ENCODE measurements at regions not wholly inside any gene's neighbourhood (a gene's known extent, or its start where the extent isn't known, plus 50 kb on each side); places are given as distances from the start of the nearest gene placed in this dataset.

- DNase-seq = no peak
Observed at GRCh38 chr18:51739044-51739666, 541.7 kb upstream of the MEX3C start.

GRCh38 chr18:51751901-51752300 lies 554.4 kb upstream of the MEX3C start:
- DNase-seq = no peak

- no peak for DNase-seq
Observed at GRCh38 chr18:51753365-51754057, 556.0 kb upstream of the MEX3C start.

GRCh38 chr18:51754566-51754965 lies 557.1 kb upstream of the MEX3C start:
- no peak for DNase-seq

GRCh38 chr18:51757255-51757924 lies 559.9 kb upstream of the MEX3C start:
- DNase-seq = no peak

GRCh38 chr18:51762373-51762772 lies 564.9 kb upstream of the MEX3C start:
- no peak for DNase-seq

- no peak for DNase-seq
Observed at GRCh38 chr18:51765606-51766360, 568.3 kb upstream of the MEX3C start.

- no peak for DNase-seq
Observed at GRCh38 chr18:51767293-51767692, 569.8 kb upstream of the MEX3C start.

GRCh38 chr18:51778115-51778514 lies 561.9 kb upstream of the DCC start:
- no peak for DNase-seq

GRCh38 chr18:51789871-51790270 lies 550.1 kb upstream of the DCC start:
- no peak for DNase-seq

- no peak for DNase-seq
Observed at GRCh38 chr18:51801514-51801913, 538.5 kb upstream of the DCC start.

- DNase-seq = no peak
Observed at GRCh38 chr18:51802569-51803428, 537.2 kb upstream of the DCC start.

- no peak for DNase-seq
Observed at GRCh38 chr18:51807336-51807735, 532.7 kb upstream of the DCC start.

- DNase-seq = no peak
Observed at GRCh38 chr18:51811883-51812282, 528.1 kb upstream of the DCC start.

- no peak for DNase-seq
Observed at GRCh38 chr18:51813740-51814139, 526.3 kb upstream of the DCC start.

- DNase-seq = no peak
Observed at GRCh38 chr18:51821610-51822009, 518.4 kb upstream of the DCC start.

- DNase-seq = no peak
Observed at GRCh38 chr18:51824746-51825145, 515.3 kb upstream of the DCC start.

GRCh38 chr18:51833850-51834249 lies 506.1 kb upstream of the DCC start:
- no peak for DNase-seq

- DNase-seq = no peak
Observed at GRCh38 chr18:51848702-51849101, 491.3 kb upstream of the DCC start.

GRCh38 chr18:51852681-51853080 lies 487.3 kb upstream of the DCC start:
- DNase-seq = peak; percentile 14

GRCh38 chr18:51857989-51858388 lies 482.0 kb upstream of the DCC start:
- DNase-seq = no peak

GRCh38 chr18:51861046-51861445 lies 479.0 kb upstream of the DCC start:
- DNase-seq = no peak
